T-helper 1 cell treated with Interleukin-12 subunit alpha and Interleukin-12 subunit beta and Interleukin-4 antibody, amounts not matched to agents 30 ng/mL and 1 ng/mL, for 36 hours (primary cell): ENCODE measurements at regions not wholly inside any gene's neighbourhood (a gene's known extent, or its start where the extent isn't known, plus 50 kb on each side); places are given as distances from the start of the nearest gene placed in this dataset.
"Not testable (repeated sequence)": the region's sequence is repeated elsewhere in the genome, so short reads cannot be mapped to it uniquely, and the experiment has no call there.

ENCODE experiments used
- intact Hi-C: fragments of 100-400 bp; cut with micrococcal nuclease; formaldehyde crosslinking; loops from one replicate; pipeline ENCODE4 v1.15.1; 2024

- intact Hi-C loops: no loop called here
These were observed 1340.9 kb upstream of the TMEM132C start for GRCh38 chr12:126926023-126926594.

- intact Hi-C loops: no loop called here
These were observed 1336.7 kb upstream of the TMEM132C start for GRCh38 chr12:126930234-126930633.

- intact Hi-C loops: no loop called here
These were observed 1334.8 kb upstream of the TMEM132C start for GRCh38 chr12:126932156-126932555.

GRCh38 chr12:126935435-126935834 is 1331.5 kb upstream of the TMEM132C start:
- intact Hi-C loops: no loop called here

GRCh38 chr12:126936181-126936851 is 1330.7 kb upstream of the TMEM132C start:
- intact Hi-C loops: no loop called here

- intact Hi-C loops: no loop called here
These were observed 1329.5 kb upstream of the TMEM132C start for GRCh38 chr12:126937431-126937830.

- intact Hi-C loops: no loop called here
These were observed 1322.3 kb upstream of the TMEM132C start for GRCh38 chr12:126944684-126945083.

- intact Hi-C loops: not testable (repeated sequence)
These were observed 1320.0 kb upstream of the TMEM132C start for GRCh38 chr12:126946958-126947357.

GRCh38 chr12:126949558-126949957 is 1317.4 kb upstream of the TMEM132C start:
- intact Hi-C loops: no loop called here

GRCh38 chr12:126950266-126950665 is 1316.7 kb upstream of the TMEM132C start:
- intact Hi-C loops: no loop called here

- intact Hi-C loops: no loop called here
These were observed 1314.6 kb upstream of the TMEM132C start for GRCh38 chr12:126952096-126953007.

- intact Hi-C loops: no loop called here
These were observed 1313.5 kb upstream of the TMEM132C start for GRCh38 chr12:126953365-126953889.

GRCh38 chr12:126960221-126960620 is 1306.7 kb upstream of the TMEM132C start:
- intact Hi-C loops: no loop called here

GRCh38 chr12:126960709-126961108 is 1306.3 kb upstream of the TMEM132C start:
- intact Hi-C loops: no loop called here

- intact Hi-C loops: no loop called here
These were observed 1303.1 kb upstream of the TMEM132C start for GRCh38 chr12:126963825-126964224.

- intact Hi-C loops: no loop called here
These were observed 1300.5 kb upstream of the TMEM132C start for GRCh38 chr12:126966498-126966897.

GRCh38 chr12:126967152-126967551 is 1299.8 kb upstream of the TMEM132C start:
- intact Hi-C loops: no loop called here

GRCh38 chr12:126974779-126975178 is 1292.2 kb upstream of the TMEM132C start:
- intact Hi-C loops: no loop called here

- intact Hi-C loops: no loop called here
These were observed 1290.4 kb upstream of the TMEM132C start for GRCh38 chr12:126976579-126976978.

- intact Hi-C loops: not testable (repeated sequence)
These were observed 1287.4 kb upstream of the TMEM132C start for GRCh38 chr12:126979564-126979963.

- intact Hi-C loops: no loop called here
These were observed 1284.3 kb upstream of the TMEM132C start for GRCh38 chr12:126982707-126983106.

GRCh38 chr12:126983735-126984134 is 1283.2 kb upstream of the TMEM132C start:
- intact Hi-C loops: not testable (repeated sequence)
